ENCODE measurements at regions not wholly inside any gene's neighbourhood (a gene's known extent, or its start where the extent isn't known, plus 50 kb on each side); places are given as distances from the start of the nearest gene placed in this dataset.

GRCh38 chr2:824954-825353 lies 125.7 kb upstream of the SNTG2 start:
- no peak for DNase-seq

GRCh38 chr2:824524-824923 lies 126.1 kb upstream of the SNTG2 start:
- no peak for DNase-seq

GRCh38 chr2:821546-821945 lies 129.1 kb upstream of the SNTG2 start:
- no peak for DNase-seq

- no peak for DNase-seq
Measured at GRCh38 chr2:819601-820000, 131.0 kb upstream of the SNTG2 start.

- DNase-seq, result no peak
Measured at GRCh38 chr2:819121-819520, 131.5 kb upstream of the SNTG2 start.

GRCh38 chr2:817336-818015 lies 133.2 kb upstream of the SNTG2 start:
- no peak for DNase-seq

- no peak for DNase-seq
Measured at GRCh38 chr2:816278-816677, 134.4 kb upstream of the SNTG2 start.

- DNase-seq, result no peak
Measured at GRCh38 chr2:810397-810796, 133.2 kb upstream of the TMEM18 start.

GRCh38 chr2:807300-807699 lies 130.1 kb upstream of the TMEM18 start:
- DNase-seq, result no peak

GRCh38 chr2:805664-806063 lies 128.5 kb upstream of the TMEM18 start:
- no peak for DNase-seq

GRCh38 chr2:797993-798392 lies 120.8 kb upstream of the TMEM18 start:
- DNase-seq, result no peak

- no peak for DNase-seq
Measured at GRCh38 chr2:797556-797955, 120.3 kb upstream of the TMEM18 start.

GRCh38 chr2:796141-796985 lies 119.2 kb upstream of the TMEM18 start:
- DNase-seq, result no peak

GRCh38 chr2:795531-796041 lies 118.4 kb upstream of the TMEM18 start:
- DNase-seq, result peak; percentile 55

GRCh38 chr2:794554-795241 lies 117.5 kb upstream of the TMEM18 start:
- DNase-seq, result no peak

- no peak for DNase-seq
Measured at GRCh38 chr2:793236-793635, 116.0 kb upstream of the TMEM18 start.

- DNase-seq, result no peak
Measured at GRCh38 chr2:792687-793086, 115.5 kb upstream of the TMEM18 start.

GRCh38 chr2:790634-791245 lies 113.5 kb upstream of the TMEM18 start:
- DNase-seq, result no peak

- DNase-seq, result no peak
Measured at GRCh38 chr2:790081-790480, 112.9 kb upstream of the TMEM18 start.

- DNase-seq, result no peak
Measured at GRCh38 chr2:789529-789928, 112.3 kb upstream of the TMEM18 start.

- no peak for DNase-seq
Measured at GRCh38 chr2:788227-789032, 111.2 kb upstream of the TMEM18 start.

- DNase-seq, result no peak
Measured at GRCh38 chr2:784753-785152, 107.5 kb upstream of the TMEM18 start.
